HG03139 (cell line): ENCODE measurements at regions not wholly inside any gene's neighbourhood (a gene's known extent, or its start where the extent isn't known, plus 50 kb on each side); places are given as distances from the start of the nearest gene placed in this dataset.
"Not testable (repeated sequence)": the region's sequence is repeated elsewhere in the genome, so short reads cannot be mapped to it uniquely, and the experiment has no call there.

Experiments
- ATAC-seq: cut with Tn5 transposase; IDR thresholded peaks from one replicate; pipeline ENCODE4 v1.9.1; 2021; ENCODE audit not compliant: unreplicated experiment

GRCh38 chr14:85336817-85337216 lies 193.1 kb upstream of the FLRT2 start:
- ATAC-seq = no peak

- ATAC-seq = no peak
Measured at GRCh38 chr14:85338895-85339294, 191.0 kb upstream of the FLRT2 start.

DNA sequence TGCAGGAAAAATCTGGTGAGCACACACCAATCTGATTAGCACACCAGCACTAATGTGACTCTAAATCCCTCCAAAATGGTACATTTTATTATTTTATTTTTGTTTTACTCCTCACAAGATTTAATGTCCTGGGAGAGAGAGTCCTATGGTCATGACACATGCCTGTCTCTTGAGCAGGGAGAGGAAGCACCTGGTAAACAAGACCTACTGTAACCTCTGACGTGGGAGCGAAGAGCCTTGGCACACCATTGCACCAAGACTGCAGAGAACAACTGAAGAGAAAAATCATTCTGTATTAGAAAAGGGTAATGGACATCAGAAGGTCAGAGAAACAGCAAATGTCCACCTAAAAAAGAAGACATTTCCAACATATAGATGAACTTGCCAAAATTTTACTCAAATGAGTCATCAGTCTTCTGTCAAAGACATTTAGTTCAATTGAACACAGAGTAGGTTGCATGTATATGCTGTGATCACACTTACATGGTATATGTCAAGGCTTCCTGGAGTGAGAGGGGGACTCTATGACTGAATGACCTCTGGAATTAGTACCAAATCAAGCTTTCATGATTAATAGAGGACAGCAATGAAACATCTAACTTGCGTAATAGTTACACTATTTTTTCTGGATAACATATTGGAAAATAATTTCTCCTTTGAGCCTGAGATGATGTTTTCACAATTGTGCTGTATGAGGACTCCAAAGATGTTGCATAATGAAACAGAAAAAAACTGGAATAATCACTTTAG lies 186.9 kb upstream of the FLRT2 start:
- no peak for ATAC-seq

GRCh38 chr14:85344171-85344570 lies 185.8 kb upstream of the FLRT2 start:
- no peak for ATAC-seq

DNA sequence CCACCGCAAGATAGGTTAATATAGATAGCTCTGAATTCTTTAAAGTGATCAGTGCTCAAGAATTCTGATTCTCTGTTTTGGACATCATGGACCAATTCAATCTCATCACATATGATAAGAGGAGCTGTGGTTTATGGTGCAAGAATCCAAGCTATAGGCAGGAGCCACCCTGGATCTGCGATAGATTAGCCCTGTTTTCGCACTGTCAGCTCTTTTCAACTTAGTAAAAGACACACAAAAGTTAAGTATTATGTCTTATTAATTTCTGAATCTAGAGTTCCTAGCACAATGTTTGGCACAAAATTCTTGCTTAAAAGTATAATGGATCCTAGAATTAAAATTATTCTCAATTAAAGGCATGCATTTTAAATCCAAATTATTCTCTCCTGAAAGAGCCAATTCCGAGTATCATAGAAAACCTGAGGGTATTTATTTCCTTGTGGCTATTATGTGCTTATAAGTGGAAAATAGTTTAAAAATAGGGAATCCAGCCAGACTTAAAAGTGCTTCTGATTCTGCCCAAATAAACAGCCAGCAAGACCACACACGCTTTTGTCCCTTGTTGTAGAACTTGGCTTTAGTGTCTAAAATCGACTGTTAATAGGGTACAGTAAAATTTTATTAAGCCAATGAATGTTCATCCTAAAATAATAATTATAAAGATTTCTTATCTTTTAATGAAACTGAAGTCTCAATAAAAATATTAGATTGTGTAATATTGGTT lies 184.9 kb upstream of the FLRT2 start:
- no peak for ATAC-seq

DNA sequence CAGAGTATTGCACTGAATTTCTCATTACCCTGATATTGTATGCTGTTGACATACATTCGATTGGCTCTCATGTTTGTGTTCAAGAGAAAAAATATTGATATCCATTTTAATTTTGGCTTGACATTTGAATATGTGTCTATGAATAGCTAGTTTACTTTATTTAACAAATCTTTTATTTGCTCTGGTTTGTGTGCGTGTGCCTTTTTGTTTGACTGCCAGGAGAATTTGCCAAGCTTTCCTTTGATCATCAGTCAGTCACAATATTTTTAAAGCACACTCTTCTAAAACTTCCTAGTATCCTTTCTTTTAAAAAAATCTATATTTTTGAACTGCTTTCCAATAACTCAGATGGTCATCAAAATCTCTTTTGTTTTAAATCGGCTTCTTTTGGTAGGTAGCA lies 179.3 kb upstream of the FLRT2 start:
- no peak for ATAC-seq

GRCh38 chr14:85352588-85352987 lies 177.4 kb upstream of the FLRT2 start:
- not testable (repeated sequence) for ATAC-seq

DNA sequence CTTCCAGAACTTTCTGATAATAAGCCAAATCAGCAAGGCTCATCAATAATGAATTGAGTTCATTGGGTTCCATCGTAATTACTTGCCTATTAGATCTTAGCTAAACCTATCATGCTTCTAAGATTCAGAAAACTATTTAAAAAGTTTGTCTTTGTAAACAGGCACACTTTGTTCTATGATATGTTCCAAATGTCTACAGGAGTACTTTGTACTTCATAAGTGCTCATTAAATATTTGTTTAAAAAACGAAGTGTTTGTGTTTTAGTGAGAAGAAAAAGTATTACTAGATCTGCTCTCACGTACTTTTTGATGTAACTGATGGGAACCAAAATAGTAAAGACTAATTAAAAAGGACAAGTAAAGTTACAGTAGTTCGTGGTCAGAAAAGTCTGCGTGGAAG lies 172.8 kb upstream of the FLRT2 start:
- ATAC-seq = no peak

GRCh38 chr14:85358136-85358785 lies 171.7 kb upstream of the FLRT2 start:
- ATAC-seq = no peak

DNA sequence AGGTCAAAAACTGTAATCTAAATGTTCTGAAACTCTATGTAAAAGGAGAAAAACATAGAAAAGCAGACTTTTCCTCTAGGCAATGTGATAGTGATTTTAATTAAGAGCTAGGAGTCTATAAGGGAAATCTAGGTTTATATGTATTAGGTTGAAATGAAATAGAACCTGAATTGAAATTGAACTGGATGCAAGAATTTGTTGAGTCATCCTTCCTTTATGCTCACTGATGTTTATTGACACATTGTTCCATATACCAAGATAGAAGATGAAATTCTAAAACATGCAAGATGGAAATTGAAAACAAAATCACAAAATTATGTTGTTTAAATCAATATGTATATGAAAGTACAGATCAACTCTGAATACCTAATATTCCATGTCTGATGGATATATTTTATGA lies 170.4 kb upstream of the FLRT2 start:
- no peak for ATAC-seq

GRCh38 chr14:85363358-85363757 lies 166.6 kb upstream of the FLRT2 start:
- ATAC-seq = no peak

DNA sequence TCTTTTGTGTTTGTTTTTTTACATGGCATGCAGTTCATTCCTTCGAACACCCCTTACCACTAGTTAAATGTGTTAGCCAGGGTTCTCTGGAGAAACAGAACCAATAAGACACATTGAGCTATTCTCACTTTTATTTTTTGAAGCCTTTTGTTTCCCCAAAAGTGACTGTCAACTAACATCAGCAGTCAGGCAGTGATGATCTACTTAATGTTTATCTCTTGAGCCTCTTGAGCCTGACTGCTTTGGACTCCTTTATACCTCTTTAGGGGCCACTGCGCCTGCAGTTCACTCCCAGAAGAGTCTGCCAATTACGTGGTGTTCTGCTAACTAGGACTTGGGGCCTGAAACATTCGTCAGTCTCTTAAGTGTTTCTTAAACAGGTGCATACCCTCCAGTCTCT lies 163.7 kb upstream of the FLRT2 start:
- no peak for ATAC-seq

GRCh38 chr14:85380881-85381280 lies 149.1 kb upstream of the FLRT2 start:
- no peak for ATAC-seq

DNA sequence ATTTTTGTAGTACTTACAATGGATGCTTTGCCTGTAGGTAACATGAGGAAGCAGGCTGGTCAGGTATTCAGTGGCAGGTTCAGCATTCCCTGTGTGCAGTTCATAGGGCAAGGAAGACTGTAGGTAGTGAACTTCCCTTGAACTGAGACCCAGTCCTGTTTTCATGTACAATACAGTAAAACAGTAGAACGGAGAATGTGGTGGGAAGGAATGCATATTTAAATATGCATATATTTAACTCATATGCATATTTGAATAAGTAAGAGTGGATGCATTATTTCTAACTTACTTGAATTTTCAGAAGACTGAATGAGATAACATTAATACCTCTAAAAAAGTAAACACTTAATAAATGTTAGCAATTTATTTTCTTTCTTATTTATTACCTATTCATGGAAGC lies 147.6 kb upstream of the FLRT2 start:
- no peak for ATAC-seq

GRCh38 chr14:85387181-85387580 lies 142.8 kb upstream of the FLRT2 start:
- no peak for ATAC-seq

GRCh38 chr14:85390236-85390635 lies 139.7 kb upstream of the FLRT2 start:
- ATAC-seq = no peak

DNA sequence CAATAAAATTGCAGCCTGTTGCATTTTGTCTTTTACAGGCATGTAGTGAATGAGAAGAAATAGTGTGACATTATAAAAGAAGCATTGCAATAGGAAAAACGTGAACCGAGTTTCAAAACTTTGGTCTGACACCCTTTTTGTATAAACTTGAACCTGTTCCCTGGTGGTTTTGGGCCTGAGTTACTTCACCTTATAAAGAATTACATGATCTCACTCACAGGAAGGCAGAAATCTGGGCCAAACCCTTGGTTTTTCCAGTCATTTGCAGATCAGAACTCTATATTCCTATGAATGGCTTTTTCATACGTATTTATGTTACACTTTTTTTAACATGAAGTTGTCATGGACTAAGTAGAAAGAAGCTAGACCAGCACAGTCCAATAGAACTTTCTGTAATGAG lies 138.5 kb upstream of the FLRT2 start:
- no peak for ATAC-seq

DNA sequence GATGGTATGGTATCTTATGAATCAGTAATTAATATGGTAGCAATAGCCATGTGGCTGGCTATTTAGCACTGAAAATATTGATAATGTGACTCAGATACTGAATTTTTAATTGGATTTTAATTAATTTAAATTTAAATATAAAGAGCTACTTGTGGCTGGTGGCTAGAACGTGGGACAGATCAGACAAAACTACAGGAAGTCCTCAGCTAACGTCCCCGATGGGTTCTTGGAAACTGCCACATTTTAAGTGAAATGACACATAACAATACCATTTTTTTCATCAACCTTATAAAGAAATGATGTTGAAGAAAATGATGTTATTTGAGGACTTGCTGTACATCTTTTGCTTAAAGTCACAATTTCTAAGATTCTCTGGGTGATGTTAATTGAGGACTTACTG lies 138.1 kb upstream of the FLRT2 start:
- no peak for ATAC-seq

DNA sequence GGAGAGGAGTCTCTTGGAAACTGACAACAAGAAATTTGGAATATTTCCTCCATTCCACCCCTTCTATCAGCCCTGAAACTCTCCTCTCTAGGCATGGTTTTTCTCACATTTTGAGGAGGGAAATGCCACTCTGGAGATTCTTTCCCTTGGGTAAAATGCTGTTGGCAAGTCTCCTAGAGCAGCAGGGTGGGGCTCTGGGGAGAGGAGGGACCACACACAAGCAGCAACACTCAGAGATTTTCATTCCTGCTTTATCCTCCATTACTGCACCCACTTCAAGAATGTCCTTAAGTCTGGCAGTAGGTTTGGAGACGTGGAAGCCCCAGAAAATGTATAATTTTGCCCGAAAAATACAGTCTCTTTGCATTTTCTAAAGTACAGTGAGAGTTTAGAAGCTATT lies 130.8 kb upstream of the FLRT2 start:
- no peak for ATAC-seq

DNA sequence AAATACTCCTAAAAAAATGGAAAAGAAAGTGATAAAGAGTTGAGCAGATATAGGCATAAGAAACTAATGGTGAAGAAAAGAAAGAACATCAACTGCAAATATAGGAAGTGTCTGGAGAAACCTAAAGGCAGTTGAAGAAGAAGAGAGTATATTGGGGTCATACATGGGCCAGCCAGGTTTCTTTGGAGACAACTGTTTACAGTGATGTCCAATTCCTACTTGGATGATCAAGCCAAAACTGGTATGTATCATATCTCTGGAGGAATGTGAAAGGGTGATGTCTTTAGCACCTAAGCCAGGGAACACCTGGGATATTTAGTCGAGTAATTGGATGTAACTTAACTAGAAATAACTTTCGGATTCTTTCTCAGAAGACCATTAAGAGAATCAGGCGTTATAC lies 129.3 kb upstream of the FLRT2 start:
- no peak for ATAC-seq

DNA sequence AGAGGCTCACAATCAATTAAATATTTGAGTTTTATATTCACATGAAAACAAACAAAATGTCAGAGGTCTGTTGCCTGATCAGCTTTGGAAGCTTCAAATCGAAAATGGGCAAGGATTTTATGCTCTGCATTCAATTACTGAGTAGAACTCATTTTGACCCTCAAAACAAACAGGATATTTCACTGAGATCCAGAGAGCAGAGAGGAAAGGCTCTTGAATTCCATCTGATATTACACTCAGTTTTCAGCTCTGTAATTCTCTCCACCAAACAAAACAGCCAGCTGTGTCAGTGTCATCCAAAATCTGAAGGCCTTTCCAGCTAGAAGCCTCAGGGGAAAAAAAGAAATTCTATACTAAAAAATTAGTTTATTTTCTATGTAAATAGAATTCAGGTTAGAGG lies 128.6 kb upstream of the FLRT2 start:
- no peak for ATAC-seq

GRCh38 chr14:85402569-85403162 lies 127.3 kb upstream of the FLRT2 start:
- no peak for ATAC-seq
